ENCODE measurements at regions not wholly inside any gene's neighbourhood (a gene's known extent, or its start where the extent isn't known, plus 50 kb on each side); places are given as distances from the start of the nearest gene placed in this dataset.

DNA sequence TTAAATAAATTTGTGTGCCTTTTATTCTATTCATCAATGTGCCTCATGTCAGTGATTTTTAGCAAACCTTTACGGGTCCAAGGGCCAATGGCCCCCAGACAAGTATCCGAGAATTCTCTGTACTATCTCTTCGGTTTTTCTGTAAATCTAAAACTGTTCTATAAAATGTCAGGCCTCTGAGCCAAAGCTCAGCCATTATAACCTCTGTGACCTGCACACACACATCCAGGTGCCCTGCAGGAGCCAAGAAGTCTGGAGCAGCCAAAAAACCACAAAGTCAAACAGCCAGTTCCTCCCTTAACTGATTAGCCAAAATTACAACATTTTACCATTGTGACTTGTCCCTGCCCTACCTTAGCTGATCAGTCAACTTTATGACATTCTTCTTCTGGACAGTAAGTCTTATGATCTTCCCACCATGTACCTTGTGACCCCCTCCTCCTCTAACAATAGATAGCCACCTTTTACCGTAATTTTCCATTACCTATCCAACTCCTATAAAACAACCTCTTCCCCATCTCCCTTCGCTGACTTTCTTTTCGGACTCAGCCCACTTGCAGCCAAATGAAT lies 363.8 kb downstream of the SEMA3D start:
- no peak for ATAC-seq
- no peak for TF ChIP-seq ZNF565 (CRISPR knock-in tag; conservative IDR thresholded peaks at IDR 0.05; ENCODE audit: low read depth)
- TF ChIP-seq ZFP3 (CRISPR knock-in tag; IDR thresholded peaks at IDR 0.05) = no peak
- no peak for TF ChIP-seq ZFP30 (CRISPR knock-in tag; IDR thresholded peaks at IDR 0.05)
- no peak for TF ChIP-seq OSR1 (CRISPR knock-in tag; IDR thresholded peaks at IDR 0.05)
- no peak for TF ChIP-seq TCF4 (CRISPR knock-in tag; IDR thresholded peaks at IDR 0.05; ENCODE audit: borderline replicate concordance)
- no peak for TF ChIP-seq POU6F1 (CRISPR knock-in tag; IDR thresholded peaks at IDR 0.05; ENCODE audit: borderline replicate concordance, low read depth)
- TF ChIP-seq BACH2 (CRISPR knock-in tag; IDR thresholded peaks at IDR 0.05; ENCODE audit: borderline replicate concordance) = no peak
- no peak for TF ChIP-seq ARNTL (CRISPR knock-in tag; IDR thresholded peaks at IDR 0.05; ENCODE audit: borderline replicate concordance, low read depth)
- TF ChIP-seq RARB (CRISPR knock-in tag; IDR thresholded peaks at IDR 0.05) = no peak
- TF ChIP-seq CSDC2 (CRISPR knock-in tag; IDR thresholded peaks at IDR 0.05) = no peak
- TF ChIP-seq GLIS3 (CRISPR knock-in tag; IDR thresholded peaks at IDR 0.05) = no peak
- no peak for TF ChIP-seq TOX (CRISPR knock-in tag; IDR thresholded peaks at IDR 0.05; ENCODE audit: borderline replicate concordance)
- no peak for TF ChIP-seq CREB5 (CRISPR knock-in tag; IDR thresholded peaks at IDR 0.05; ENCODE audit: low read depth)
- TF ChIP-seq SNAI2 (CRISPR knock-in tag; IDR thresholded peaks at IDR 0.05) = no peak
- TF ChIP-seq ZNF70 (CRISPR knock-in tag; IDR thresholded peaks at IDR 0.05) = no peak
- TF ChIP-seq ZNF8 (CRISPR knock-in tag; IDR thresholded peaks at IDR 0.05) = no peak
- no peak for TF ChIP-seq ZC3H10 (CRISPR knock-in tag; IDR thresholded peaks at IDR 0.05)
- TF ChIP-seq, protein P1, sequence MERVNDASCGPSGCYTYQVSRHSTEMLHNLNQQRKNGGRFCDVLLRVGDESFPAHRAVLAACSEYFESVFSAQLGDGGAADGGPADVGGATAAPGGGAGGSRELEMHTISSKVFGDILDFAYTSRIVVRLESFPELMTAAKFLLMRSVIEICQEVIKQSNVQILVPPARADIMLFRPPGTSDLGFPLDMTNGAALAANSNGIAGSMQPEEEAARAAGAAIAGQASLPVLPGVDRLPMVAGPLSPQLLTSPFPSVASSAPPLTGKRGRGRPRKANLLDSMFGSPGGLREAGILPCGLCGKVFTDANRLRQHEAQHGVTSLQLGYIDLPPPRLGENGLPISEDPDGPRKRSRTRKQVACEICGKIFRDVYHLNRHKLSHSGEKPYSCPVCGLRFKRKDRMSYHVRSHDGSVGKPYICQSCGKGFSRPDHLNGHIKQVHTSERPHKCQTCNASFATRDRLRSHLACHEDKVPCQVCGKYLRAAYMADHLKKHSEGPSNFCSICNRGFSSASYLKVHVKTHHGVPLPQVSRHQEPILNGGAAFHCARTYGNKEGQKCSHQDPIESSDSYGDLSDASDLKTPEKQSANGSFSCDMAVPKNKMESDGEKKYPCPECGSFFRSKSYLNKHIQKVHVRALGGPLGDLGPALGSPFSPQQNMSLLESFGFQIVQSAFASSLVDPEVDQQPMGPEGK (CRISPR knock-in tag; IDR thresholded peaks at IDR 0.05; ENCODE audit: borderline replicate concordance) = no peak
- no peak for TF ChIP-seq ISL1 (CRISPR knock-in tag; IDR thresholded peaks at IDR 0.05)
- TF ChIP-seq ESRRG (CRISPR knock-in tag; IDR thresholded peaks at IDR 0.05) = no peak

GRCh38 chr7:84821671-84822534 lies 365.0 kb downstream of the SEMA3D start:
- TF ChIP-seq TOX (CRISPR knock-in tag; IDR thresholded peaks at IDR 0.05; ENCODE audit: borderline replicate concordance) (no peak), CREB5 (CRISPR knock-in tag; IDR thresholded peaks at IDR 0.05; ENCODE audit: low read depth) (no peak), ZFP30 (CRISPR knock-in tag; IDR thresholded peaks at IDR 0.05) (no peak), ISL1 (CRISPR knock-in tag; IDR thresholded peaks at IDR 0.05) (no peak), CSDC2 (CRISPR knock-in tag; IDR thresholded peaks at IDR 0.05) (no peak), TCF4 (CRISPR knock-in tag; IDR thresholded peaks at IDR 0.05; ENCODE audit: borderline replicate concordance) (no peak), RARB (CRISPR knock-in tag; IDR thresholded peaks at IDR 0.05) (no peak), ZNF8 (CRISPR knock-in tag; IDR thresholded peaks at IDR 0.05) (no peak), ZNF70 (CRISPR knock-in tag; IDR thresholded peaks at IDR 0.05) (no peak)
- ATAC-seq = no peak

DNA sequence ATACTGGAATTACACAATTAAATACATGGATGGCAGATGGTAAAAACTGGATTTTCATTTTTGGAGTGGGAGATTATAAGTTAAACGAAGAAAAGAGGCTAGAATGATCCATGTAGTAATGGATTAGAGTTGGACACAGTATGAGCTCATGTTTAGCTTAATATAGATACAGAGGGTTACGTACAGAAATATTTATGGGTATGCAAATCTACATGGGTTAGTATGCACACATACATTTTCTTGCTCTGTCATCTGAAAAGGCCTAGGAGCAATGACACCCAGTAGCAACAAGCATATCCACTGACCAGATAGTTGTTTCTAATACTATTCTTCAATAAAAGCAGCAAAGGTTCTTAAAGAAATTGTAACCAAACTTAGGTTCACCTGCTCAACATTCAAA lies 366.4 kb downstream of the SEMA3D start:
- TF ChIP-seq ZFP30 (CRISPR knock-in tag; IDR thresholded peaks at IDR 0.05) (no peak), RARB (CRISPR knock-in tag; IDR thresholded peaks at IDR 0.05) (no peak), ARNTL (CRISPR knock-in tag; IDR thresholded peaks at IDR 0.05; ENCODE audit: borderline replicate concordance, low read depth) (no peak), TOX (CRISPR knock-in tag; IDR thresholded peaks at IDR 0.05; ENCODE audit: borderline replicate concordance) (no peak), BACH2 (CRISPR knock-in tag; IDR thresholded peaks at IDR 0.05; ENCODE audit: borderline replicate concordance) (no peak), CREB5 (CRISPR knock-in tag; IDR thresholded peaks at IDR 0.05; ENCODE audit: low read depth) (no peak), ZC3H10 (CRISPR knock-in tag; IDR thresholded peaks at IDR 0.05) (no peak), TCF4 (CRISPR knock-in tag; IDR thresholded peaks at IDR 0.05; ENCODE audit: borderline replicate concordance) (no peak), ZNF565 (CRISPR knock-in tag; conservative IDR thresholded peaks at IDR 0.05; ENCODE audit: low read depth) (no peak), ZNF8 (CRISPR knock-in tag; IDR thresholded peaks at IDR 0.05) (no peak), ESRRG (CRISPR knock-in tag; IDR thresholded peaks at IDR 0.05) (no peak), ZFP3 (CRISPR knock-in tag; IDR thresholded peaks at IDR 0.05) (no peak), ZNF70 (CRISPR knock-in tag; IDR thresholded peaks at IDR 0.05) (no peak), ISL1 (CRISPR knock-in tag; IDR thresholded peaks at IDR 0.05) (no peak)
- TF ChIP-seq, protein P2, sequence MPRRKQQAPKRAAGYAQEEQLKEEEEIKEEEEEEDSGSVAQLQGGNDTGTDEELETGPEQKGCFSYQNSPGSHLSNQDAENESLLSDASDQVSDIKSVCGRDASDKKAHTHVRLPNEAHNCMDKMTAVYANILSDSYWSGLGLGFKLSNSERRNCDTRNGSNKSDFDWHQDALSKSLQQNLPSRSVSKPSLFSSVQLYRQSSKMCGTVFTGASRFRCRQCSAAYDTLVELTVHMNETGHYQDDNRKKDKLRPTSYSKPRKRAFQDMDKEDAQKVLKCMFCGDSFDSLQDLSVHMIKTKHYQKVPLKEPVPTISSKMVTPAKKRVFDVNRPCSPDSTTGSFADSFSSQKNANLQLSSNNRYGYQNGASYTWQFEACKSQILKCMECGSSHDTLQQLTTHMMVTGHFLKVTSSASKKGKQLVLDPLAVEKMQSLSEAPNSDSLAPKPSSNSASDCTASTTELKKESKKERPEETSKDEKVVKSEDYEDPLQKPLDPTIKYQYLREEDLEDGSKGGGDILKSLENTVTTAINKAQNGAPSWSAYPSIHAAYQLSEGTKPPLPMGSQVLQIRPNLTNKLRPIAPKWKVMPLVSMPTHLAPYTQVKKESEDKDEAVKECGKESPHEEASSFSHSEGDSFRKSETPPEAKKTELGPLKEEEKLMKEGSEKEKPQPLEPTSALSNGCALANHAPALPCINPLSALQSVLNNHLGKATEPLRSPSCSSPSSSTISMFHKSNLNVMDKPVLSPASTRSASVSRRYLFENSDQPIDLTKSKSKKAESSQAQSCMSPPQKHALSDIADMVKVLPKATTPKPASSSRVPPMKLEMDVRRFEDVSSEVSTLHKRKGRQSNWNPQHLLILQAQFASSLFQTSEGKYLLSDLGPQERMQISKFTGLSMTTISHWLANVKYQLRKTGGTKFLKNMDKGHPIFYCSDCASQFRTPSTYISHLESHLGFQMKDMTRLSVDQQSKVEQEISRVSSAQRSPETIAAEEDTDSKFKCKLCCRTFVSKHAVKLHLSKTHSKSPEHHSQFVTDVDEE (CRISPR knock-in tag; IDR thresholded peaks at IDR 0.05) = no peak
- no peak for ATAC-seq
